Breast epithelium (tissue), 3 donors: ENCODE measurements at regions not wholly inside any gene's neighbourhood (a gene's known extent, or its start where the extent isn't known, plus 50 kb on each side); places are given as distances from the start of the nearest gene placed in this dataset.

ENCODE experiments used
- POLR2AphosphoS5 ChIP-seq, 3 donors: sonication (generic); formaldehyde crosslinking; IDR thresholded peaks; one replicate each; pipeline ENCODE4 v1.6.1; 2017; ENCODE audit warnings: antibody characterized with exemption in 3 of 3
- TF ChIP-seq, protein P1 (sequence below), 3 donors: fragments of 450-650 bp; IDR thresholded peaks; one replicate each; pipeline ENCODE4 v1.5.1; 2016 to 2017; ENCODE audit warnings: antibody characterized with exemption in 3 of 3, mild to moderate bottlenecking in 3 of 3, moderate library complexity in 3 of 3

GRCh38 chr5:8216921-8217320, 348.0 kb downstream of the MTRR start:
- TF ChIP-seq POLR2AphosphoS5 (IDR thresholded peaks at IDR 0.05), result no peak
- TF ChIP-seq, protein P1, sequence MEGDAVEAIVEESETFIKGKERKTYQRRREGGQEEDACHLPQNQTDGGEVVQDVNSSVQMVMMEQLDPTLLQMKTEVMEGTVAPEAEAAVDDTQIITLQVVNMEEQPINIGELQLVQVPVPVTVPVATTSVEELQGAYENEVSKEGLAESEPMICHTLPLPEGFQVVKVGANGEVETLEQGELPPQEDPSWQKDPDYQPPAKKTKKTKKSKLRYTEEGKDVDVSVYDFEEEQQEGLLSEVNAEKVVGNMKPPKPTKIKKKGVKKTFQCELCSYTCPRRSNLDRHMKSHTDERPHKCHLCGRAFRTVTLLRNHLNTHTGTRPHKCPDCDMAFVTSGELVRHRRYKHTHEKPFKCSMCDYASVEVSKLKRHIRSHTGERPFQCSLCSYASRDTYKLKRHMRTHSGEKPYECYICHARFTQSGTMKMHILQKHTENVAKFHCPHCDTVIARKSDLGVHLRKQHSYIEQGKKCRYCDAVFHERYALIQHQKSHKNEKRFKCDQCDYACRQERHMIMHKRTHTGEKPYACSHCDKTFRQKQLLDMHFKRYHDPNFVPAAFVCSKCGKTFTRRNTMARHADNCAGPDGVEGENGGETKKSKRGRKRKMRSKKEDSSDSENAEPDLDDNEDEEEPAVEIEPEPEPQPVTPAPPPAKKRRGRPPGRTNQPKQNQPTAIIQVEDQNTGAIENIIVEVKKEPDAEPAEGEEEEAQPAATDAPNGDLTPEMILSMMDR (IDR thresholded peaks at IDR 0.05), result no peak
